IMR-90 (cell line): ENCODE measurements at regions not wholly inside any gene's neighbourhood (a gene's known extent, or its start where the extent isn't known, plus 50 kb on each side); places are given as distances from the start of the nearest gene placed in this dataset.

Experiments used
- CEBPB ChIP-seq: IDR thresholded peaks from 2 replicates; pipeline ENCODE4 v1.6.1; 2012; ENCODE audit warnings: low read depth, low read length, improper control_type of control experiment
- CHD1 ChIP-seq: IDR thresholded peaks from 2 replicates; pipeline ENCODE4 v1.6.1; 2012; ENCODE audit warnings: low read depth, low read length, improper control_type of control experiment
- FOS ChIP-seq: fragments of 150-350 bp; IDR thresholded peaks from 2 replicates; pipeline ENCODE4 v1.6.1; 2016; ENCODE audit warnings: low read depth, low read length
- MAFK ChIP-seq: IDR thresholded peaks from 2 replicates; pipeline ENCODE4 v1.6.1; 2012; ENCODE audit warnings: low read depth, low read length, improper control_type of control experiment
- MAZ ChIP-seq: IDR thresholded peaks from 2 replicates; pipeline ENCODE4 v1.6.1; 2012; ENCODE audit warnings: low read depth, mild to moderate bottlenecking, low read length, improper control_type of control experiment, moderate library complexity, borderline replicate concordance
- POLR2A ChIP-seq: IDR thresholded peaks from 2 replicates; pipeline ENCODE4 v1.6.1; 2012; ENCODE audit warnings: mild to moderate bottlenecking, low read depth, low read length
- RAD21 ChIP-seq: IDR thresholded peaks from 2 replicates; pipeline ENCODE4 v1.6.1; 2012; ENCODE audit warnings: low read length, improper control_type of control experiment
- RCOR1 ChIP-seq: IDR thresholded peaks from 2 replicates; pipeline ENCODE4 v1.6.1; 2012; ENCODE audit warnings: mild to moderate bottlenecking, low read length, improper control_type of control experiment; ENCODE audit not compliant: insufficient replicate concordance
- SMC3 ChIP-seq: fragments of 150-350 bp; IDR thresholded peaks from 2 replicates; pipeline ENCODE4 v1.6.1; 2016; ENCODE audit warnings: low read depth, mild to moderate bottlenecking, antibody characterized with exemption, low read length, moderate library complexity
- USF2 ChIP-seq: fragments of 150-350 bp; IDR thresholded peaks from 2 replicates; pipeline ENCODE4 v1.6.1; 2017; ENCODE audit warnings: mild to moderate bottlenecking, antibody characterized with exemption, low read length, low read depth
- TF ChIP-seq, protein P1 (sequence below): conservative IDR thresholded peaks from 2 replicates; pipeline ENCODE4 v1.5.1; 2012; ENCODE audit warnings: mild to moderate bottlenecking, low read depth, low read length, improper control_type of control experiment

GRCh38 chr2:226169751-226170581 is 629.7 kb downstream of the IRS1 start:
- TF ChIP-seq, protein P1, sequence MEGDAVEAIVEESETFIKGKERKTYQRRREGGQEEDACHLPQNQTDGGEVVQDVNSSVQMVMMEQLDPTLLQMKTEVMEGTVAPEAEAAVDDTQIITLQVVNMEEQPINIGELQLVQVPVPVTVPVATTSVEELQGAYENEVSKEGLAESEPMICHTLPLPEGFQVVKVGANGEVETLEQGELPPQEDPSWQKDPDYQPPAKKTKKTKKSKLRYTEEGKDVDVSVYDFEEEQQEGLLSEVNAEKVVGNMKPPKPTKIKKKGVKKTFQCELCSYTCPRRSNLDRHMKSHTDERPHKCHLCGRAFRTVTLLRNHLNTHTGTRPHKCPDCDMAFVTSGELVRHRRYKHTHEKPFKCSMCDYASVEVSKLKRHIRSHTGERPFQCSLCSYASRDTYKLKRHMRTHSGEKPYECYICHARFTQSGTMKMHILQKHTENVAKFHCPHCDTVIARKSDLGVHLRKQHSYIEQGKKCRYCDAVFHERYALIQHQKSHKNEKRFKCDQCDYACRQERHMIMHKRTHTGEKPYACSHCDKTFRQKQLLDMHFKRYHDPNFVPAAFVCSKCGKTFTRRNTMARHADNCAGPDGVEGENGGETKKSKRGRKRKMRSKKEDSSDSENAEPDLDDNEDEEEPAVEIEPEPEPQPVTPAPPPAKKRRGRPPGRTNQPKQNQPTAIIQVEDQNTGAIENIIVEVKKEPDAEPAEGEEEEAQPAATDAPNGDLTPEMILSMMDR = no peak
- TF ChIP-seq POLR2A (no peak), FOS (no peak), CHD1 (no peak), CEBPB (no peak), RCOR1 (no peak), USF2 (no peak), RAD21 (no peak), MAFK (no peak), MAZ (no peak), SMC3 (no peak)
